ENCODE measurements at regions not wholly inside any gene's neighbourhood (a gene's known extent, or its start where the extent isn't known, plus 50 kb on each side); places are given as distances from the start of the nearest gene placed in this dataset.

DNA sequence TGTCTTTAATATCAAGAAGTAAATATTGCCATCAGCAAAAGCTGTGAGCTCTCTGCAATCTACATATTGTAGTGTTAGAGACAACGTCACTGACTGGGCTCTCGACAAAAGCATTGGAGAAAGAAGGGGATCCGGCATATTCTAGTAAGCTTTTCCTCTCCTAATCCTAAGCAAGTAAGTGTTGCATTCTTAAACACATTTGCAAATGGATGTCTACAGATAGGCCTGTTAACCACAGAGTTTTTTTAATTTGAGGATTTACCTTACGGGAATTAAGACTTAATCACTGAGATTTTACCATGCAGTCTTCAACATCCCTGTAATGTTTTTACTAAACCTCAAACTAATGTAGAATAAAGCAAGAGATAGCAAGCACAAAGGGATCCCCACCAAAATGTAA lies 426.5 kb upstream of the CAMK1G start:
- 82 to 87% methylated on average over 4 of the region's 4 CpGs for WGBS, 2 donors
- DNase-seq (no peak), FAIRE-seq (no peak), ATAC-seq (no peak)
- H3K36me3 ChIP-seq = no peaks in the 10 kb centered on the region
- no peaks in the 10 kb centered on the region for H3K27me3 ChIP-seq
- no peaks in the 10 kb centered on the region for H3K4me1 ChIP-seq
- no peak overlapping the region for H3K4me3 ChIP-seq
- intact Hi-C loops (cut with DNase I) = no loop called here
- no peaks in the 10 kb centered on the region for H3K9me3 ChIP-seq
- no peak overlapping the region for H3K27ac ChIP-seq
- TF ChIP-seq, protein P1, sequence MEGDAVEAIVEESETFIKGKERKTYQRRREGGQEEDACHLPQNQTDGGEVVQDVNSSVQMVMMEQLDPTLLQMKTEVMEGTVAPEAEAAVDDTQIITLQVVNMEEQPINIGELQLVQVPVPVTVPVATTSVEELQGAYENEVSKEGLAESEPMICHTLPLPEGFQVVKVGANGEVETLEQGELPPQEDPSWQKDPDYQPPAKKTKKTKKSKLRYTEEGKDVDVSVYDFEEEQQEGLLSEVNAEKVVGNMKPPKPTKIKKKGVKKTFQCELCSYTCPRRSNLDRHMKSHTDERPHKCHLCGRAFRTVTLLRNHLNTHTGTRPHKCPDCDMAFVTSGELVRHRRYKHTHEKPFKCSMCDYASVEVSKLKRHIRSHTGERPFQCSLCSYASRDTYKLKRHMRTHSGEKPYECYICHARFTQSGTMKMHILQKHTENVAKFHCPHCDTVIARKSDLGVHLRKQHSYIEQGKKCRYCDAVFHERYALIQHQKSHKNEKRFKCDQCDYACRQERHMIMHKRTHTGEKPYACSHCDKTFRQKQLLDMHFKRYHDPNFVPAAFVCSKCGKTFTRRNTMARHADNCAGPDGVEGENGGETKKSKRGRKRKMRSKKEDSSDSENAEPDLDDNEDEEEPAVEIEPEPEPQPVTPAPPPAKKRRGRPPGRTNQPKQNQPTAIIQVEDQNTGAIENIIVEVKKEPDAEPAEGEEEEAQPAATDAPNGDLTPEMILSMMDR (IDR thresholded peaks at IDR 0.05) = no peak

DNA sequence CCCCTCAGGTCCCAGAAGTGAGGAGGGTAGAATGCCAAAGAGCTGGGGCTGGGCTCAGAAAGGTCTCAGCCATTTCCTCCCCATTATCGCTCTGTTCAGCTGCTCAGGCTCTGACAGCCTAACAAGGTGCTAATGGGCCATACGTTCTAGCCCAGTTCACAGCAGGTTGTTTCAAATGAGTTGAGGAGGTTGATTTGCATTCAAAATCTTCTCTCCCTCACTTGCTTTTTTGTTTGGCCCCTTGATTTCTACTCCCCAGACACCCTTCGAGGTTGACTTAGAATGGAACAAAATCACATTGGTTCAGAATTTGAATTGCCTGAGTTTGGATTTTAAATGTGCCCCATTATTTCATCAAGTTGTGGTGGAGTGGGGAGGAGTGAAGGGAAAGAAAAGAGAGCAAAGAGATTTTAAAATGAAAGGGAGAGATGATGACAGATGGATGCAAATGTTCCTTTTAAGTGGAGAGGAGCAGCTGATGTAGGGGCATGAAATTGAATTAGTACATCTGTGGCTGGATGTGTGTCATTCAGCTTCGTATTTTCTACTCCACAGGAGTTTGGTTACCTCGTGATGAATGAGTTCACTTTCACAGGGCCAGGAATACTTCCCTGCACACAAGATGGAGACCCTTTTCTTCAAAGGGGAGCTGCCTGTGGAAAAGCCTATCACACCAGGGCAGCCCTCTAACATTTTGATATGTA lies 425.8 kb upstream of the CAMK1G start:
- ATAC-seq = no peak
- H3K27ac ChIP-seq = no peak overlapping the region
- WGBS, 2 donors = 50 to 59% methylated on average over 5 of the region's 5 CpGs
- TF ChIP-seq, protein P1 (IDR thresholded peaks at IDR 0.05) = no peak
- no peak overlapping the region for H3K4me3 ChIP-seq
- H3K9me3 ChIP-seq = no peaks in the 10 kb centered on the region
- intact Hi-C loops (cut with DNase I) = no loop called here
- H3K4me1 ChIP-seq = no peaks in the 10 kb centered on the region
- no peaks in the 10 kb centered on the region for H3K27me3 ChIP-seq
- FAIRE-seq = no peak
- H3K36me3 ChIP-seq = no peaks in the 10 kb centered on the region
- no peak for DNase-seq

DNA sequence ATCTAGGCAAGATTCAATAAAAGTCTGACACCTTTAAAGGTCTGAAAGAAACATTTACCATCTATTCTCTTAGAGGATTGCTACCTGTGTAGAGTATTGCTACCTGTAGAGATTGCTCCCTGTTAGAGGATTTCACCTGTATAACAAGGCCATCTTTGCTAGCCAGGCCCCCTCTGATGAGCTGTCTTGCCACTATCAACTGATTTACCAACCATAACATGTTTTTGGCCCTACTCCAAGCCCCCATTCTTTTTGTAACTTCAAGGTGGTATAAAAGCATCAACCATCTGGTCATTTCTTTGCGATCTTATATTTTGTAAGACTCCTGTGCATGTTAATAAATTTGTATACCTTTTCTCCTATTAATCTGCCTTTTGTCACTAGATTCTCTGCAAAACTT lies 424.7 kb upstream of the CAMK1G start:
- 99 to 100% methylated on average over 1 of the region's 1 CpG for WGBS, 2 donors
- no peak overlapping the region for H3K4me3 ChIP-seq
- FAIRE-seq = no peak
- no peak overlapping the region for H3K27ac ChIP-seq
- no peaks in the 10 kb centered on the region for H3K27me3 ChIP-seq
- no peaks in the 10 kb centered on the region for H3K4me1 ChIP-seq
- H3K9me3 ChIP-seq = no peaks in the 10 kb centered on the region
- no peaks in the 10 kb centered on the region for H3K36me3 ChIP-seq
- no peak for ATAC-seq
- TF ChIP-seq, protein P1 (IDR thresholded peaks at IDR 0.05) = no peak
- DNase-seq = no peak
- intact Hi-C loops (cut with DNase I) = no loop called here

DNA sequence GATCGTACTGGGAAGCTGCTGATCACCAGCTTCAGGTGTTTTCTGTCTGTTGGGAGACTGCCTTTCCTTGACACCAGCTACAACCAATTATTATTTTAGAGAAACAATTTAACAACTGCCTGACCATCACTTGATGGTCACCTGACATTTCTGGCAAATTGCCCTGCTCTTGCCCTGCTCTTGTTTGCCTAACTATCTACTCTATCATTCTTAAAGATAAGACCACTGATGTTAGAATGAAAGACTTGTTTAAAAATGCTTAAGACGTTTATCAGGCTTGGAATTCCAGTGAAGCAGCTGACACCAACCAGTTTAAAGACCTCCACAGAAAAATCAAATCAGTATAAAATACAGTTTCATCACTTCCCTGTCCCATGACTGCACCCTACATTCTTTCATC lies 423.3 kb upstream of the CAMK1G start:
- intact Hi-C loops (cut with DNase I) = no loop called here
- TF ChIP-seq, protein P1 (IDR thresholded peaks at IDR 0.05) = no peak
- ATAC-seq (no peak), FAIRE-seq (no peak), DNase-seq (no peak)
- no peaks in the 10 kb centered on the region for H3K27me3 ChIP-seq
- H3K27ac ChIP-seq = no peak overlapping the region
- H3K4me3 ChIP-seq = no peak overlapping the region
- H3K9me3 ChIP-seq = no peaks in the 10 kb centered on the region
- 30 to 36% methylated on average over 2 of the region's 2 CpGs for WGBS, 2 donors
- H3K4me1 ChIP-seq = no peaks in the 10 kb centered on the region
- H3K36me3 ChIP-seq = no peaks in the 10 kb centered on the region

DNA sequence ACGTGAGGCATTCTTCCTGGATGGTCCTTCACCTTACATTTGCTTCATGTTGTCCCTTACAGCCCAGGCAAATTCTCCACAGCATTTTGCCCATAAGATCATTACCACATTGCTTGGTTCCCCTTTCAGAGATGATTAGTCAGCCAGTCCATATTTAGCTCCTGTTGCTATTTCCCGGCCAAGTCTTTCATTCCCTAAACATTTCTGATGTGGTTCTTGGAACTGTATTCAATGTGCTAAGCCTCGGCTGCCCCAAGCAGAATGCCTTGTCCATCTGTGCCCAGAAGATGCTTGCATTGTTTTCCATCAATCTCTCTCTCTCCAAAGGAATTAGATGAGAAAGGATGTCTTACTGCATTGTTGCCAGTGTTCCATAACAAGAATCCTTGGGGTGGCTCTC lies 420.9 kb upstream of the CAMK1G start:
- Histone ChIP-seq H3K36me3 (no peaks in the 10 kb centered on the region), H3K27ac (no peak overlapping the region), H3K4me1 (peaks cover 0 to under 1% (median 0%) of the 10 kb centered on the region in 3 donors), H3K4me3 (no peak overlapping the region), H3K9me3 (no peaks in the 10 kb centered on the region), H3K27me3 (no peaks in the 10 kb centered on the region)
- TF ChIP-seq, protein P1 (IDR thresholded peaks at IDR 0.05) = no peak
- 87 to 92% methylated on average over 3 of the region's 3 CpGs for WGBS, 2 donors
- ATAC-seq (no peak), FAIRE-seq (no peak), DNase-seq (no peak)
- intact Hi-C loops (cut with DNase I) = no loop called here
